ENCODE measurements at regions not wholly inside any gene's neighbourhood (a gene's known extent, or its start where the extent isn't known, plus 50 kb on each side); places are given as distances from the start of the nearest gene placed in this dataset.

DNA sequence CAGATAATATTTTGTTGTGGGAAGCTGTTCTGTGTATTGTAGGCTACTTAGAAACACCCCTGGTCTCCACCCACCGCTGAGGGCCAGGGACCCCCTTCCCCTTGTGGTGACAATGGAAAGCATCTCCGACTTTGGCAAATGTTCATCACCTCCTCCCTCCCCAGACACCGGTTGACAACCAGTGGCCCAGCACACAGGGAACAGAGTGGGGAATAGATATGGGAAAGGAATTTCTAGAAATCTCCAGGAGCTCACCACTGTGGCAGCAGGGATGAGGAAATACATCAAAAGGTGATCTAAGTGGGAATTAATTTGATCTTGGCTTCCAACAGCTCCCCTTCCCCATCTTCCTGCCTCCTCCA lies 257.3 kb upstream of the FOXQ1 start:
- DNase-seq = no peak

DNA sequence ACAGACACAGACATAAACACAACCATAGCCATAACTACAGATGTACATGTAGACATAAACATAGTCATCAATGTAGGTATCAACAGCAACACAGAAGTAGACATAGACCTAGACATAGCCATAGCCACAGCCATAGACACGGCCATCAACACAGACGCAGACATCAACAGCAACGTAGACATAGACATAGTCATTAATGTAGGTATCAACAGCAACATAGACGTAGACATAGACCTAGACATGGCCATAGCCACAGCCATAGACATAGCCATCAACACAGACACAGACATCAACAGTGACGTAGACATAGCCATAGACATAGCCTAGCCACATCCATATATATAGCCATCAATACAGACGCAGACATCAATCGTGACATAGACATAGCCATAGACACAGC lies 258.3 kb upstream of the FOXQ1 start:
- DNase-seq = no peak

DNA sequence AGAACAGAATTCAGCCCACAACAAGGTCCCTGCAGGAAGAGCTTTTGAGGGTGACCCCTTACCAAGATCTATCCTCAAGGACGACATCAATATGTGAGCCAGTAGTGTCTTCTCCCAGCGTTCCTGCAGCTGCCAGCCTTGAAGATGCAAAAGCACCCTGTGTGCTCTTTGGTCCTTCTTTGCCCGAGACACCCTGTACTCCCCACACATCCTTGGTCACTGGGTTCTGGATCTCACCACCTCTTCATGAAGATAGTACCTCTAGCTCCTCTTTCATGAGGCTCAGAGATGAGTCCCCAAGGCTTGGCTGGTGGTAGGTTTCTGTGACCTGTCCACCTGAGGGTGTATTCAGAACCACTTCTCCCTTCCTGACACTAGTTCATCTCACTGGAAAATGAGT lies 259.6 kb upstream of the FOXQ1 start:
- no peak for DNase-seq

DNA sequence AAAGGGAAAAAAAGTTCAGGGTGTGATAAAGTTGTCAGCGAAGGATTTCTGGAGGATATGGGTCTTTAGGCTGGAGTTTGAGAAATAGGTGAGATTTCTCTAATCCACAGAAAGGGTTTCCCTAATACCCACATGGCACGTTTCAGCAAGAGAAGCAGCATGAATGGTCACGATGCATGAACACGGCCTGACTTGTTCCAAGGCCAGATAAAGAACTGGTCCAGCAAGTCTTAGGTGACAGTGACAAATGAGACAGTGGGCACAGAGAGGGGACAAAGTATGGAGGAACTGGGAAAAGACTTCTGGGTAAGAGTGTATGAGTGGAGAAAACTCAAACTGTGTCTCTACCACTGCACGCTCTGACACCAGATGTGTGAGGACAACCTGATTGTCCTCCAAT lies 262.0 kb upstream of the FOXQ1 start:
- no peak for DNase-seq

DNA sequence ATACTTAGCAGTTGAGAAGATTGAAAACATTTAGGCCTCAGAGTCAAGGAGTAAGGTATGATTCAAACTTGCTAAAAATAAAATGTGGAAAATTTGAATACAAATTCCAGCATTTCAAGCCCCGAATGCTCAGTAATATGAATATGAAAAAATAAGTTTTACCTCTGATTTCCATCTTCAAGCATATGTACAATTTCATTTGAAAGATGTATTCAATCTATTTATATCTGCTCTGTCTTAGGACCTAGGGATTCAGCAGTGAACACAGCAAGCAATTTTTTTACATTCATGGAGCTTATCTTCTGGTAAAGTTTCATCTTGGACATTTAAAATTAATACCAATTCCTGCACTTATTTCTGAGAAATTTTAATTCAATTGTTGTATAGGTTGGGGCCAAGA lies 262.7 kb upstream of the FOXQ1 start:
- DNase-seq = no peak

- no peak for DNase-seq
Measured at GRCh38 chr6:1047981-1048541, 263.8 kb upstream of the FOXQ1 start.

- DNase-seq = no peak
Measured at GRCh38 chr6:1045239-1045638, 266.7 kb upstream of the FOXQ1 start.

- no peak for DNase-seq
Measured at GRCh38 chr6:1044040-1044836, 267.7 kb upstream of the FOXQ1 start.

DNA sequence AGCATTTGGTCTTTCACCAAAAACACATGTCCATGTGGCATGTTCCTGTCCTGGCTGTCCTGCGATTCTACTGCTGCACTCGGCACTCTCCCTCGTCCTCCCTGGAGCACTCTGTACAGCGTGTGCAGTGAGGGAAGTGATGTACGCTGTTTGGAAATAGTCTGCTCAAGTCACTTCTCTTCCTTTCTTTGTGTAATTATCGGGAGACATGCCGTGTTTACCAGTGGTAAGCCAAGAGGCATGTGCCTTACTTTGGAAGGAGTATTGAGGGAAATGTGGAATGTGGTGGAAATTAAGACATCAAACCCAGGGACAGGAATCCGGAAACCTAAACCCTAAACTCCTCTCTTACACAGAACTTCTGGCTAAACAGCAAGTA lies 268.5 kb upstream of the FOXQ1 start:
- no peak for DNase-seq

- no peak for DNase-seq
Measured at GRCh38 chr6:1042583-1043457, 269.1 kb upstream of the FOXQ1 start.

DNA sequence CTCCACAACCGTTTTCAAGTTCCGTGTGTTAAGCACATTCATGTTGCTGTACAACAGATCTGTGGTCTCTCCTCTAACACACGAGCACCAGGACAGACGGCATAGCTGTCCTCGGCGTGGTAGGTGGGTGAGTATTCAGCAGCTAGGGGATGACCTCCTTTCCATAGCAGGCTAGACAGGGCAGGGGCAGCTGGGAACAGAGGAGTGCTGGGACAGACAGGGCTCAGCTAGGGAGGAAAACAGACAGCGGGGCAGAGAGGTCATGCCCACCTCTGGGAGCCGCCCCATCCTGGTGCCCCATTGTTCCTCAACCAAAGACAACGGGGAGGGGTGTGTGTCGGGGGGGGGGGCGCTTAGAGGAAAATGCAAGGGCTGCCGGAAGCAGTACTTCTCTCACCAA lies 271.5 kb upstream of the FOXQ1 start:
- no peak for DNase-seq

DNA sequence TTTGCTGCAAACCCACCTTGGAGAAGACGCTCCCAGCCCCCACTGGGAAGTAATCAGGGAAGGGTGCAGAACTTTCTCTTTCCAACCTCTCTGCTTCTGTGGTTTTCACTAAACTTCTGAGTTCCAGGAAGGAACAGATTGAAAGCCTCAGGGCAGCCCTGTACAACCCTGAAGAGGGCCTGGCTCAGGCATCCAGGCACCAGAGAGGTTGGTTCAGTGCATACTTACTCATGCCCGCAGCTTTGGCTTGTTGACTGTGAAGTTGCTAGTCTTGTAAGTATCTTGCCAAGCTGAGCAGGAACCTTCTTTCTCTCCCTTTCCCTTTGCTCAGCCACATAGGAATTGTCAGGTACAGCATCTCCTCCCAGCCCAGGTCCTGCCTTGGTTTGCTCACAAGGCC lies 272.2 kb upstream of the FOXQ1 start:
- no peak for DNase-seq

- DNase-seq = no peak
Measured at GRCh38 chr6:1039191-1039590, 272.7 kb upstream of the FOXQ1 start.

DNA sequence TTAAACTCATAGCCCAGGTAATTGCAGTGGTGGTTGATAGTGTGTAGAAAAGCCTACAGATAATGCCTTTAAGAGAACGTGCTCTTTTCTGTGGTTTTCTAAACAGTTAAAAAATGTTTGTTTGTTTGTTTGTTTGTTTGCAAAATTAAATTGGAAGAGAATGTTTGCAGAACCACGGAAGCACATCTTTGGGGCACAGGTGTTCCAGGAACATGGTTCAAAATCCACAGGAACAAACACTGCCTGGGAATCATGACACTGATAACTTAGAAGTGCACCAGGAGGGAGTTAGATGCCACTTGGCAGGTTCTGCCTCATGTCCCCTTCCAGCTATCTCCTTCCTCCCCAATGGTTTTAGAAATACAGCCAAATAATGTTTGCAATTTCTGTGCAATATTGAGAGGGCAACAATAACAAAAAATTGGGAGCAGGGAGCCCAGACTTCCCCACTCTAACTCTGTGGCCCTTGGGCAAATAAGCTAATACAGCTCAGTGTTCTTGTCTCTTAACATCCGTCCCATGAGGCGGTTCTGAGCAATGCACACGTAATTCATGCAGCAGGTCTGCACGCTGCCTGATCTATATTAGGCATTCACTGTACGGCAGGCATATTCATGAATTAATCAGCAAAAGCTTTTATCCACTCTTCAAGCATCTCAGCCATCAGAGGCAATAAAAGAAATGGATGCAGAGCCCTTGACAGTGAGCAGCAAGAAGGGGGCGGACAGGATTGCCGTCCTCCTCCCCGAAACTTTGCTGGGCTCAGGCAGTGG lies 274.3 kb upstream of the FOXQ1 start:
- DNase-seq = no peak

DNA sequence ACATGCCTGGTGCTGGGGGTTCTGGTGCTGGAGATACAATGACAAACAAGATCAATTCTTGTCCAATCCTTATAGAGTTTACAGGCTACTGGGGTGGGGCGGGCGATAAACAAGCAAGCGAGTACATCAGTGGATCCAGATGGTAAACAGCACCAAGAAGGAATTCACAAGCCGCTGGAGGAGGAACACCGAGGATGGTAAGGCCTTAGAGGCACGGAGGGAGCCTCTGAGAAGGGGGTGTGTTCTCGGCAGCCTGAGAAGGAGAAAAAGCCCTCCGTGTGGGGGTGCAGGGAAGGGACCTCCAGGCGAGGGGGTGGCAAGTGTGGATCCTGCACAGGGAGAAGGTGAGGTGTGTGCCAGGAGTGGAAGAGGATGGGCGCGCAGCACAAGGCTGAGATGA lies 276.5 kb upstream of the FOXQ1 start:
- DNase-seq = no peak

DNA sequence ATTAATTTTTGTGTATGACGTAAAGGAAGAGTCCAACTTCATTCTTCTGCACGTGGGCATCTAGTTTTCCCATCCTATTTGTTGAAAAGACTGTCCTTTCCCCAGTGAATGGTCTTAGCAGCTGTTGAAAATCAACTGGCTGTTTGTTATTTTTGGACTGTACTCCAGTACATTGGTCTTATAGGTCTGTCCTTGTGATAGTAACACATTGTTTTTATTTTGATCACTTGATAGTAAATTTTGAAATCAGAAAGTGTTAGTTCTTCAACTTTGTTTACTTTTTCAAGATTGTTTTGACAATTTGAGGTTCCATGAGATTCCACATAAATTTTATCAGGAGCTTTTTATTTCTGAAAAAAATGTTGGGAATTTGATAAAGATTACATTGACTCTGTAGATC lies 280.2 kb upstream of the FOXQ1 start:
- DNase-seq = no peak

- DNase-seq = no peak
Measured at GRCh38 chr6:1029141-1029540, 282.8 kb upstream of the FOXQ1 start.

- DNase-seq = no peak
Measured at GRCh38 chr6:1028723-1029122, 283.2 kb upstream of the FOXQ1 start.

GRCh38 chr6:1027795-1028569 lies 283.9 kb upstream of the FOXQ1 start:
- no peak for DNase-seq

GRCh38 chr6:1027109-1027794 lies 284.6 kb upstream of the FOXQ1 start:
- no peak for DNase-seq

DNA sequence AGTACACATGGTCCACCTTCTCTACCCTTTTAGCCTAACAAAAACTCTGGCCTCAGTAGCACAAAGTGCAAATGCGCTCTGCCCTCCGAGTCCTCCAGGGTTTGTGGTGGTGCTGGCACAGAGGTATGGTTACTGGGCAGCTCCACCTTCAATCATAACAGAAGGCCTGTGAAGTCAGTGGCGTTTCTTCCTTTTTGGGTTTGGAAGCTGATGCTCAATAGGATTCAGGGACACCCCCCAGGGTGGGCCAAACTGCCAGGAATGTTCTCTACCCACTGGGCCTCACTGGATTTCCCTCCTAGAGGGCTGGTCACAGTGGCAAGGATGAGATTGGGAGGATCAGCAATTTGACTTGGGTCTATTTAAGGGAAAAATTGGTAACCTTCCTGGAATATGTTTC lies 286.1 kb upstream of the FOXQ1 start:
- DNase-seq = no peak

DNA sequence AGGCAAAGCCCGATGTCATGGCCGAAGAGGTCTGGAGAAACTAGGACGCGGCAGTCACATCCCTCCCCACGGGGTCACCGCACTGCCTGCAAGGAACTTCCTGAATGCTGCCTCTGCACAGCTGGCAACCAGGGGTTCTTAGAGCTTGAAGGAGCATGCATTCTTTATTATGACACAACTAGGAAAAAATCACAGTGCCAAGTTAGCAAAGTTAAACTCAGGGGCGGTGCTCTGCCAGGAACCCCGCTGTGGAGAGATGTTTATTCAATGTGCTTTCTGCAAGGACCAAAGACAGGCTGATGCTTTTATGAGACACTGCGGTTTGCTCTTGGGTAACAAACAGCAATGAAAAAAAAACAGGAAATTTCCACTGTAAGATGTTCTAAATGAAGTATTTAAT lies 287.3 kb upstream of the FOXQ1 start:
- DNase-seq = no peak
